Activated B cell treated with CpG ODN at 0.5 μM for 24 hours (primary cell): ENCODE measurements at regions not wholly inside any gene's neighbourhood (a gene's known extent, or its start where the extent isn't known, plus 50 kb on each side); places are given as distances from the start of the nearest gene placed in this dataset.

Experiments used
- ATAC-seq: fragments of 200-7000 bp; cut with Tn5 transposase; one replicate; pipeline ENCODE4 v1.10.0; 2021; ENCODE audit warnings: low read depth, mild to moderate bottlenecking, moderate library complexity
- CTCF ChIA-PET: fragments of 350-600 bp; sonication (Branson Sonifier 250); formaldehyde crosslinking; loops from one replicate; lab custom pipeline; 2021; ENCODE audit warnings: antibody characterized with exemption; lab: Charles Lee
- POLR2A ChIA-PET: fragments of 350-600 bp; sonication (Branson Sonifier 250); formaldehyde crosslinking; loops from one replicate; lab custom pipeline; 2021; ENCODE audit warnings: antibody characterized with exemption; lab: Charles Lee
- DNase-seq: peaks from one replicate; pipeline ENCODE4 v3.0.0; 2022
- H3K27ac Mint-ChIP-seq: one replicate; pipeline ENCODE4 v1.8.0; 2020; ENCODE audit warnings: mixed read lengths
- H3K27me3 Mint-ChIP-seq: one replicate; pipeline ENCODE4 v1.8.0; 2021; ENCODE audit warnings: mixed read lengths
- H3K36me3 Mint-ChIP-seq: one replicate; pipeline ENCODE4 v1.8.0; 2021; ENCODE audit warnings: low read depth, mixed read lengths
- H3K4me1 Mint-ChIP-seq: one replicate; pipeline ENCODE4 v1.8.0; 2021; ENCODE audit warnings: mixed read lengths
- H3K4me3 Mint-ChIP-seq: one replicate; pipeline ENCODE4 v1.8.0; 2020; ENCODE audit warnings: mild to moderate bottlenecking, mixed read lengths
- H3K9me3 Mint-ChIP-seq: one replicate; pipeline ENCODE4 v1.8.0; 2020; ENCODE audit warnings: mixed read lengths
- CTCF ChIP-seq: fragments of 200-600 bp; IDR thresholded peaks from one replicate; pipeline ENCODE4 v1.8.0; 2022; ENCODE audit warnings: antibody characterized with exemption, mild to moderate bottlenecking
- intact Hi-C: fragments of 100-400 bp; cut with micrococcal nuclease; formaldehyde crosslinking; loops from one replicate; pipeline ENCODE4 v1.15.1; 2024

- Mint-ChIP-seq H3K27ac (no peak overlapping the region), H3K36me3 (no peaks in the 10 kb centered on the region), H3K4me1 (no peaks in the 10 kb centered on the region), H3K9me3 (no peaks in the 10 kb centered on the region), H3K27me3 (peaks cover 2% of the 10 kb centered on the region), H3K4me3 (no peak overlapping the region)
- ChIA-PET CTCF (no interaction called here), POLR2A (no interaction called here)
- intact Hi-C loops, result no loop called here
- DNase-seq, result no peak
- ATAC-seq, result no peak
- TF ChIP-seq CTCF, result no peak
These were observed 580.9 kb downstream of the PLCL1 start for GRCh38 chr2:198385326-198385725.

- H3K4me3 Mint-ChIP-seq, result no peak overlapping the region
- ChIA-PET POLR2A (no interaction called here), CTCF (no interaction called here)
- peaks cover 2% of the 10 kb centered on the region for H3K27me3 Mint-ChIP-seq
- intact Hi-C loops, result no loop called here
- DNase-seq (no peak), ATAC-seq (no peak)
- H3K27ac Mint-ChIP-seq, result no peak overlapping the region
- H3K9me3 Mint-ChIP-seq, result no peaks in the 10 kb centered on the region
- no peak for TF ChIP-seq CTCF
- no peaks in the 10 kb centered on the region for H3K36me3 Mint-ChIP-seq
- no peaks in the 10 kb centered on the region for H3K4me1 Mint-ChIP-seq
These were observed 579.0 kb downstream of the PLCL1 start for GRCh38 chr2:198383392-198383791.

GRCh38 chr2:198382811-198383210 lies 578.4 kb downstream of the PLCL1 start:
- no peaks in the 10 kb centered on the region for H3K36me3 Mint-ChIP-seq
- H3K9me3 Mint-ChIP-seq, result no peaks in the 10 kb centered on the region
- no peak overlapping the region for H3K27ac Mint-ChIP-seq
- H3K4me3 Mint-ChIP-seq, result no peak overlapping the region
- ChIA-PET POLR2A (no interaction called here), CTCF (no interaction called here)
- intact Hi-C loops, result no loop called here
- DNase-seq, result no peak
- H3K4me1 Mint-ChIP-seq, result no peaks in the 10 kb centered on the region
- ATAC-seq, result no peak
- no peak for TF ChIP-seq CTCF
- peaks cover 2% of the 10 kb centered on the region for H3K27me3 Mint-ChIP-seq

- ATAC-seq (no peak), DNase-seq (no peak)
- POLR2A ChIA-PET, result no interaction called here
- H3K27me3 Mint-ChIP-seq, result peaks cover 2% of the 10 kb centered on the region
- no peak overlapping the region for H3K4me3 Mint-ChIP-seq
- no peak overlapping the region for H3K27ac Mint-ChIP-seq
- H3K36me3 Mint-ChIP-seq, result no peaks in the 10 kb centered on the region
- CTCF ChIA-PET, result no interaction called here
- intact Hi-C loops, result no loop called here
- peaks cover 7% of the 10 kb centered on the region for H3K4me1 Mint-ChIP-seq
- no peak for TF ChIP-seq CTCF
- H3K9me3 Mint-ChIP-seq, result no peaks in the 10 kb centered on the region
These were observed 572.3 kb downstream of the PLCL1 start for GRCh38 chr2:198376677-198377076.

- POLR2A ChIA-PET, result no interaction called here
- intact Hi-C loops, result no loop called here
- no peak overlapping the region for H3K27ac Mint-ChIP-seq
- H3K27me3 Mint-ChIP-seq, result peaks cover 3% of the 10 kb centered on the region
- TF ChIP-seq CTCF, result no peak
- H3K9me3 Mint-ChIP-seq, result no peaks in the 10 kb centered on the region
- CTCF ChIA-PET, result interaction anchor here (1.1 kb wide), 1 partner anchor 1111 kb away, joined by 3 read pairs; no protein-coding TSS in a partner anchor
- ATAC-seq, result no peak
- H3K4me1 Mint-ChIP-seq, result peaks cover 7% of the 10 kb centered on the region
- DNase-seq, result no peak
- no peak overlapping the region for H3K4me3 Mint-ChIP-seq
- no peaks in the 10 kb centered on the region for H3K36me3 Mint-ChIP-seq
These were observed 570.7 kb downstream of the PLCL1 start for GRCh38 chr2:198375083-198375410.
